ENCODE measurements at regions not wholly inside any gene's neighbourhood (a gene's known extent, or its start where the extent isn't known, plus 50 kb on each side); places are given as distances from the start of the nearest gene placed in this dataset.

DNA sequence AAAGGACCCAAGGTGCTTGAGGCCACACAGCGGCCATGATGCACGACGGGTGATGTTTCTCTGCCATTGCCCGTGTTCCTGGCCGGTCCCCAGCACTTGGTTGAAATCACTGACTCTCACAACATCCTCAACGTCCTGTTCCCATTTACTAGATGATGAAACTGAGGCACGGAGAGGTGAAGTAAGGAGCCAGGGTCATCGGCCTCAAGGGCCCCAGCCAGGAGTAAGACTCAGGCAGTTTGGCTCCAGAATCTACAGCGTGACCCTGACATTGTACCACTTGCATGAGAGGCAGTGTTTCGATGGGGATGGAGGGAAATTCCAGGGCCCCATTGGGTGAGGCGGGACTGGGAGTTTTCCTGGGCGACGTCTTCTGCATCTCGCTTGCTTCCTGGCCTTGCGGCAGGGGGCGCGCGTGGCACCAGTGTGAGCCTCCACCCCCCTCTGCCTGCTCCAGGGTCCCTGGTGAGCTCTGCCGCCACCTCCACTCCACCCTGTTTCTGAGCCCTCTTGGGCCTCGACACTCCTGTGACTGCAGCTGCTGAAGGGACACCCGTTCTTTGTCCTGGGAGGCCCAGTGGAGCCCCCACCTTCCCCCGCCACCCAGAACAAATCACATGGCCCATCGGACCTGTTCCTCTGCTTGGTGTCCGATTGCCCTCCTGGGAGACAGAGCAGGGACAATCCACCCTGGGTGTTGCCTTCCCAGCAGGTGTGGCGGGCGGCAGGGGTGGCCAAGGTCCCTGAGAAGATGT is 133.0 kb upstream of the GSE1 start:
- no peak for DNase-seq

DNA sequence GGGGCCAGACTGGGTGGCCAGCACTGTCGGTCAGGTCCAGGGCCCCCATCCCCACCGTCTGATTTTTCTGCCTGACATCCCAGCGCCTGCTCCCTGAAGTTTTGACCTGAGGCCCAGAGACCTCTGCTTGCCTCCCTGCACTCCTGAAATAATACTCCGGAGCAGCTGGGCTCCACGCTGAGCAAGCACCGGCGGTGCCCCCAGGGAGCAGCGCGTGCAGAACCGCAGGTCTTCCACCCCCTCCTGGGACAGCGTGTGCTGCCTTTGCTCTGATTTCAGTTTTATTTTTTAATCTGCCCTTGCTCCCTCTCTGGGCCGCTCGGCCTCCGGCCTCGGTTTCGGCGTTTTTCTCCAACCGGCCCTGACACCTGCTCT is 132.4 kb upstream of the GSE1 start:
- no peak for DNase-seq

DNA sequence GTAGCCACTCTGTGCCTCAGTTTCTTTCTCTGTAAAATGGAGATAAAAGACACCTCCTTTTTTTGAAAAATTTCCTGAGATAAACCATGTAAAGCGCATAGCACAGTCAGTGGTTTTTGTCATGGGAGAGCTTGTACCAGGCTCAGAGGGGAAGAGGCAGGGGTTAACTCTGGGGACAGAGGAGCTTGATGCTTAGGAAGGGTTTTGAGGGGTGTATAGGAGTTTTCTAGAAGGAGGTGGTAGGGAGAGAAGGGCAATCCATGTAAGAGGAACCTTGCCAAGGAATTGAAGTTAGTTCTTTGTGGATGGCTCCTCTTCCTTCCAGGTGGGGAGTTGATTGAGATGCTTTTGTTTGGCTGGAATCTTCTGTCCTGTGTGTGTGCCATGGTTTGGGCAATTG is 131.9 kb upstream of the GSE1 start:
- no peak for DNase-seq

DNA sequence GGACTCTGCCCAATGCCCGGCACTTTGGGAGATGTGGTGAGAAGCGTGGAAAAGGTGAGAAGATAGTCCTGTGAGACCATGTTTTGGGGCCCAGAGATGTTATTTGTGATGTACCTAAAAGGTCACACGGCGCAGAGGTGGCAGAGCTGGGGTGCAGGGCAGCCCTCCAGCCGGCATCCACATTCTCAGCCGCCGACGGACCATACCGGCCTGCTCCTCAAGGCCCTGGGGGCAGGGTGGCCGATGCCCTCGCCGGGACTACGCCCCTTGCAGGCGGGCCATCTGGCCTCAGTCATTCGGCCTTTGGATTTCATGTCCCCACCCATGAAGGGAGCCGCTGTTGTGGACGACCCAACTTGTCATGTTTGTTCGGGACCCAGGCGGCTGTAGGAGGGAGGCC is 131.4 kb upstream of the GSE1 start:
- DNase-seq = no peak

DNA sequence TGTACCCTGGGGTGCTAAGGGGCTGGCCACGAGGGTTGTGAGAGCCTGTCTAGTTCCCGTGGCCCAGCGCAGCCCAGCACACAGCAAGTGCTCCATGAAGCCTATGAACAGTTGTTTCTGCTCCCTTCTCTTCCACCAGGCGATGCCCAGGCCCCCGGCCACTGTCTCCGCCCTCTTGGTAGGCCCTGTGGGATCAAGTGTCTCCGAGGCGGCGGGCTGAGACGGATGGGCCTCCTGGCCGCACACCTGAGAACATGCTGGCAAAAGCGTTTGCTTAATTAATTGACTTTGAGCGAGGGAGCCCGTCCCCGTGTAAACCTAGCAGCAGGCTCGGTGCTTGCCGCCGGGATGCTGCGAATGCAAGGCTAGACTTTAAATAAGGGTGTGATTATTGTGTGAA is 129.7 kb upstream of the GSE1 start:
- DNase-seq = no peak

DNA sequence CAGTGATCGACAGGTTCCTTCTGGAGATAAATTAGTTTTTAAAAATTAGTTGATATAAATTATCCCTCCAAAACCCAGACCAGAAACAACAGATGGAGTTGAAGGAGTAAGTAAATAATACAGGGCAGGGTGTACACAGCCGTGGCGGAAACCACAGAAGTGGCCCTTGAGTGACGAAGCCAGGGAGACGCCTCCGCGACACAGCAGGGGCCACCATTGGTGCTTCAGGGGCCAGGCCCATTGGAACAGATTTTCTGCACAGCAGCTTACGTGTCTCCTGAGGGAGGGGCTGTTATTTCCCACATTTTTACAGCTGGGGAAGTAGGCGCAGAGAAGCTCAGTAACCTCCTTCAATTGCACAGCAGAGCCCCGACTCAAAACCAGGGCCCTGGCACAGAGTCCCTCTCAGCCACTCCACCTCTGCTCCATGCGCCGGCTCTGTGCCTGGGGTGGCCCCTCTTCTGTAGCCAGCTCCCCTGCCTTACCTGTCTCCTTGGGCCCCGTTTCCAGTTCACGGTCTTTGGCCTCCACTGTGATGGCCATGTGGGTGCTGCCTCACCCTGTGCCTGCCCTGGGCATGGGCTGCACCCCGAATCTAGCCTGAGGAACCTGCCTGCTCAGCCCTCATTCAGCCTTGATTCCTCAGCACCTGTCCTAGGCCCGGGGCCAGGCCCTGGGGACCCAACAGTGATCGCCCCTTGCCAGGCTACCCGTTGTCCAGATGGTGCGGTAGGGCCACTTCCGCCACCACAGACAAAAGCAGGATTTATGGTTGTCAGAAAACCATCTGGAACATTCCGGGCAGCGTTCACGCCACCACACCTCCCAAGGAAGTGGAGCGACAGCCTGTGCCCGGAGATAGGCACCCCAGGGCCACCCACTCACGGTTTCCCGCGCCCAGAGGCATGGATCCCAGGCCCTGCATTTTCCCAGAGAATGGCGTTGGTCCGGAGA is 128.5 kb upstream of the GSE1 start:
- DNase-seq = no peak

DNA sequence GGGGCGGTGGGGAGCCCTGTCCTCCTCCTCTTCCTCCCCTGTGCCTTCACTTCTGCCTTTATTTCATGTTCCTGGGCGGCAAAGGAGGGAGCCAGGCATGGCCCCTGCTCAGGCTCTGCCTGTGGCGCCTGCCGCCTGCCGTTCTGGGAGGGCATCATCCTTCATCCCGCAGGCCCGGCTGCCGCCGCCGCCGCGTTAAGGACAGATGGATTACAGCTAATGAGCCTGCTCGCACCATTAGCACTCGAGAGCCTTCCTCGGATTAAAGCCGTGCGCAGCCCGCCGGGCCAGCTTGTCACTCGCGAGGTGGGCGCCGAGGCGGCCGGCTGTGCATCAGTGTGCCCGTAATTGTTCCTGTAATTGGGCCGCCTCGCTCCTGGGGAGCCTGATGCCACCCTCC is 127.7 kb upstream of the GSE1 start:
- DNase-seq = no peak

DNA sequence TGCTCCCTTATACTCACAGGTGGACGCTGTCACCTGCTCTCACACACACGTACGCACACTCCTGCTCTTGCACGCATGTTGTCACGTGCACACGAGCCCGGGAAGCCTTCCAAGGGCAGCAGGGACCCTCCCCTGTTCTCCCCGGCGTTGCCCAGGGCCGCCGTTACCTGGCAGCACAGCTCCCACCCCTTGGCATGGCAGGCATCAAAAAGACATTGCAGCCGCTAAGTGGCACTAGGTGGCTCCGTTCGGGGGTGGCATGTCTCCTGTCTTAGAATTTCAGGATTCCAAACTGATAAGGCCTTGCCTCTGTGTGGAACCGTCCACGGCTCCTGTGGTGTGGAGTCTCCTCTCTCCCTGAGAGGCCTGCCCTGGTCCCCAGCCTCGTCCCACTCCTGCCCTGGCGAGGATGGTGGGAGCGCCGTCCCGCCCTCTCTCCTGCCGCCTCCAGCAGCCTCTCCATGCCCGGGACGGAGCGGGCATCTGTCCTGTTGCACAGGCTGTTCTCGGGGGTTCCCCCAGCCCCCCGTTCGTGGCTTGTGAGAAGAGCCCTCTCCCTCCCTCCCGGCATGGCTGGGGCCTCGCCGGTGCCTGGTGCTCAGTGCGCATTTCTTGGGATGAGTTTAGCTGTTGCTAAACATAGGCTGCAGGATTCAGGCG is 126.7 kb upstream of the GSE1 start:
- DNase-seq = no peak

DNA sequence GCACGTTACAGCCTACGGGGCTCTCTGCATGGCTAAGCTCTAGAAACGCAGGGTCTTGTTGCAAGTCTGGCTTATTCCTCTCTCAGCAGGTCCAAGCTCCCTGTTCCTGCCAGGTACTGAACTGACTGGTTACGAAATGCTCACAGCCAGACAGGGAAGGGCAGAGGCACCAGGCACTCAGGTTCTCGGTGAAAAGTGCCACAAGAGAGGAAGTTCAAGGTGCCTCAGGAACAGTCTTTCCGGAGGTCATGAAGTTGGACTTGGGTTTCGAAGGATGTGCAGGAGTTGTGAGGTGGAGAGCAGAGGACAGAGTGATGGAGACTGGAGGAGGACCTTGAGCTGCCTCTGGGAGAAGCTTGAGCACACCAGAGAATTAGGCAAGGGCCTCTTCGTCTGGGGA is 124.7 kb upstream of the GSE1 start:
- no peak for DNase-seq

DNA sequence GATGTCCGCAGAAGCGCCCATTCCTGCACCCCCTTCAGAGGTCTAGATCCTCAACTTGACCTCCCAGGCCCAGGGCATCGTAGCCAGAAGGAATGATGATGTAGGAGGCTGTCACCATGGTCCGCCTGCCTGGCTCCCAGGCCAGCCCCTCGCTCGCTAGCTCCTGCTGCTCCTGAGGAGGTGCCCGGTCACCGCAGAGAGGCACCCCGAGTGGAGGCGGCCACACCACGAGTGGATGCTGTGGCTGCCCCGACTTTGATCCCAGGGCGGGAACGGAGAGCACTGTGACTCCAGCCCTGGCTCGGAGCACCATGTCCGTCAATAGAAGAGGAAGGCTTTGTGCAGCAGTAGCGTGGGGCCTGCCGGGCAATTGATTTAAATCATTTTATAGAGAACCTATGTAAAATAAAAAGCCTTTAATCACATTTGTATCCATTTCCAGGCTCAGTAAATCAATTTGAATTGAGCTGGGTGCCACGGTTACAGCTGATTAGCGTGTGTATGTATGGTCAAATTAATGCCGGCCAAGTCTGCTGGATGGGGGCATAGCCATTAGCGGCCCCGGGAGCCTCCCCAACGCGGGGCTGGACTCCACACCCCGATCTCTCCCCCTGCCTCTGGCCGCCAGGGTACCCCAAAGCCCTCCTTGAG is 122.6 kb upstream of the GSE1 start:
- no peak for DNase-seq

DNA sequence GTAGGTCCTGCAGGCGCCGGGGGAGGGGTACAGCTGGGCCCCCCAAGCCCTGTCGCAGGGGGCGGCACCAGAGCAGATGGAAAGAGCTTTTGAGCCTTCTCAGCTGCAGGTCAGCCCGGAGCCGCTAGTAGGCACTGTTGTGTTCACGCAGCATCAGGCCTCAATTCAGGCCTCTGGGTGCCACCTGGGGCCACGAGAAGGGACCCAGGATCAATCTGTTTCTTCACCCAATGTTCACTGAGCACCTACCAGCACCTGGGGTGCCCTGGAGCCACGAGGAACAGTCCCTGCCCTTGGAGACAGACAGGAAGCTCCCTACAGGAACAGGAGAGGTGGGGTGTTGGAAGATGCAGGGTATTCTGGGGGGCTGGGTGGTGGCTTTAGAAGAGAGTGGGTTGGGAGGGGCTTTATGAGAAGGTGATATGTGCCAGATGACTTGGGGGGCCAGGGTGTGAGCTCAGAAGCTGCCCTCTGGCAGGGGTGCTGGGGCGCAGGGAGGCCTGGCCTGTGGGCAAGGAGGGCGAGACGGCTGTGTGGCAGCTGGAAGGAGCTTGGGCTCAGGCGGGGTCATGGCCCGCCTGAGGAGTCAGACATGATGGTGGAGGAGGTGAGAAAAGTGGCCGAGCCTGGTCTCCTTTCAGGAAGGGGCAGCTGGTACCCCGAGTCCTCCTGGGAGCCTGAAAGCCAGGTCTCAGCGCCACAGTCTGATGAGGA is 121.9 kb upstream of the GSE1 start:
- no peak for DNase-seq

DNA sequence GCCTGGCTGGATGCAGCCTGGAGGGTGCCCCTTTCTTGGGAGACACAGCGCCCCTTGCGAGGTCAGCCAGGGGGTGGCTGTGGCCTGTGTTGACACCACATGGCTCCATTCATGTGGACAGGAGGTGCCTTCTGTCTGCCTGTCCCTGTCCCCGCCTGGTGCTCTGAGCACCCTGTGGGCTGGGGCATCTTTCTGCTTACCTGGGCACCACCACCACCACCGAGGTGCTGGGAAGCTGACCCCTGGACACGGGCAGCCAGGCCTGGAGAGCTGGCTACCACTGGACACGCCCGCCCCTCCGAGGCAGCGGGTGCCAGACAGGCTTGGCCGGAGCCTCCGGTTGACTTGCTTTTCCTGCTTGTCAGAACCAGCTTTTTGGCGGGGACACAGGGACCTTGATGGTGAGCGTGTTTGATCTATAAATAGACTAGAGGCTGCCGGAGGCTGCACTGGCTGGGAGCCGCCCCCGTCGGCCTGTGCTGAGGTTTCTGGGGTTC is 121.3 kb upstream of the GSE1 start:
- no peak for DNase-seq

DNA sequence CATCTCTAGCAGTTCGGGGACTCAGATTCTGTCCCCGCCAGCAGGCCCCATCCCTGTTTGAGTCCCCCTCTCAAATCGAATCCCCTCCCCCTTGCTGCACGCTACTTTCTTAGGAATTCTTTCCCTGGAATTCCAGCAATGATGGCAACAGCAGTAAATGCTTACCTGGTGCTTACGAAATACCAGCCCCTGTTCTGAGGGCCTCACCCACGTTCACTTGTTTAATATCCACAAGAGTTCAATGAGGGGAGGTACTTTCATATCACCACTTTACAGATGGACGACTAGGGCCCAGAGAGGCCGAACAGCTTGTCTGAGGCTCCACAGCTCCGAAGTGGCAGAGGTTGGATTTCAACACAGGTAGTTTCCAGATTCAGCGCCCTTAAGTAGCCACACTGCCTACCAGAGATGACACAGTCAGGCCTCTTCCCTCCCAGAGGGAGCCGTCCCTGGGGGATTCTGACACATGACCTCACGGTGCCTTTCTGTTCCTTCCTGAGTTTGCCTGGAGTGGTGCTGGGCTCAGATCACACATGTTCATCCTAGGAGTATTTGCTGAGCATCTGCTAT is 120.7 kb upstream of the GSE1 start:
- DNase-seq = no peak

DNA sequence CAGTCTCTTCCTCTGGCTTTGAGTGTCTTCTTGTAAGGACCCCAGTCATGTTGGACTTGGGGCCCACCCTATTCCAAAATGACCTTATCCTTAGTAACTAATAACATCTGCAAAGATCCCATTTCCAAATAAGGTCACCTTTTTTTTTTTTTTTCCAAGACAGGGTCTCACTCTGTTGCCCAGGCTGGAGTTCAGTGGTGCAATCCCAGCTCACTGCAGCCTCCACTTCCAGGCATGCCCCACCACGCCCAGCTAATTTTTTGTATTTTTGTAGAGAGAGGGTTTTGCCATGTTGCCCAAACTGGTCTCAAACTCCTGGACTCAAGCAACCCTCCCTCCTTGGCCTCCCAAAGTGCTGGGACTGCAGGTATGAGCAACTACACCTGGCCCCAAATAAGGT is 118.8 kb upstream of the GSE1 start:
- DNase-seq = no peak

DNA sequence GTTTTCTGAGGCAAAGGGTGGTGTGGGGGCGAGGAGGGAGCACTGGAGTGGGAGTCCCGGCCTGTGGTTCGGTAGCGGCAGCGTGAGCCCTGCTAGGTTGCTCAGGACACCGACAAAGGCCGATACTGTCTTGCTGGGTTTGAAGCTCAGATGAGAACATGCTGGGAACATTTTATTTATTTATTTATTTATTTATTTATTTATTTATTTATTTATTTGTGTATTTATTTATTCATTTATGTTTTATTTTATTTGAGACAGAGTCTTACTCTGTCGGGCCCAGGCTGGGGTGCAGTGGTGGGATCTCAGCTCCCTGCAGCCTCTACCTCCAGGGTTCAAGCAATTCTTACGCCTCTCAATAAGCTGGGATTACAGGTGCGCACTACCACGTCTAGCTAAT is 117.9 kb upstream of the GSE1 start:
- DNase-seq = no peak

DNA sequence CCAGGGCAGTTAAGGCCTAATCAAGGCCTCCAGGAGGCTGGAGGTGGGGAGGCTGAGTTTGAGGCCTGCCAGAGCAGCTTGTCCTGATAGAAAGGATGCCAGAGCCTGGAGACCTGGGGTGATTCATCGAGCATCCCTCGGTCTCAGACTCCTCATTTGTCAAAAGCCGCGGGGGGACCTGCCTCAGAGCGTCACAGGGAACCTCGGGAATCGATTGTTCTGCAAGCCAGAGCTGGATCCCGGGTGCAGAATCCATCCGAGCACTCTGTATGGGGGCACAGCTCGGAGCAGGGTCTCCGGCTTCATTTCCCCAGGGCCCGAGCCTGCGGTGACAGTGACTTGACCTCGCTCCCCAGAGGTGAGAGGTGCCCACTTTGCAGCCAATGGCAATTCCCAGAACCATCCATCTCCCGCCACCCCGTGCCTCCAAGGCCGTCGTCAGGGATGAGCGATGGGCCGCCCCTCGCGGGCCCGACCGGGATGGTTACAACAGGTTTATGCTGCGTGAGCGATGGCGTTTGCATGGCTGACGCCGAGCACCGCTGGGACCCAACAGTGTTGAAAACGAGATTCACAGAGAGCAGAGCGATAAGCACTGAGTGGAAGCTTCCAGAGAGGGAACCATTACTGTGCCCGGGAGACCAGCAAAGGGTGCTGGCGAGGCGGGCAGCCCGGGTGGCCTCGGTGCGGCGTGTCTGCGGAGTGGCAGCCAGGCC is 117.1 kb upstream of the GSE1 start:
- DNase-seq = no peak

DNA sequence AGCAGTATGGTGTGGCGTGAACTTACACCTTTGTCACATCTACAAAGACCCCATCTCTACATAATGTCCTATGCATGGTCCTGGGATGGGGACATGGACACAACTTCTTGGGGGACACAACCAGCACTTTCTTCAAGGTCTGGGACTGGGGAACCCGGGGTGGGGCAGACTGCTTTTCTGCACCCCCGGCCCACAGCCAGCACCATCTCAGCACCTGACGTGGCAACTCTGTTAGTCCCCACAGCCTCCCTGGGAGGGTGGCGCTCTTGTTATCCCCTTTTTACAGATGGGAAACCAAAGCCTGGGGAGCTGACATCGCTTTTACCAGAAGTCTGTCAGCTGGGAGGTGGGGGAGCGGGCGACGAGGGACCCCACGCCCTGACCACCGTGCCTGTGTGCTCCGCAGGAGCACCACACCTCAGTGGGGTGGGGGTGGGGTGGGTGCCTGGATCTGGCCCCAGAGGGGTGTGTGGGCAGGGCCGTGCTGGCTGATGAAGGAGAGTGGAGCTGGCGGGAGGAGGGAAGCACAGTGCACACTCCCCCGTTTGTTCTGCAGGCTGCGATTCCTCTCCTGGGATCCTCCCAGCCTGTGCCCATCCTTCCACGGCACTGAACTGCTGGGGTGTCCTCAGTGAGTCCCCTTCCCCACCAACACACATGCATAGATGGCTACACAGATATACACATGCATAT is 115.4 kb upstream of the GSE1 start:
- DNase-seq = no peak

DNA sequence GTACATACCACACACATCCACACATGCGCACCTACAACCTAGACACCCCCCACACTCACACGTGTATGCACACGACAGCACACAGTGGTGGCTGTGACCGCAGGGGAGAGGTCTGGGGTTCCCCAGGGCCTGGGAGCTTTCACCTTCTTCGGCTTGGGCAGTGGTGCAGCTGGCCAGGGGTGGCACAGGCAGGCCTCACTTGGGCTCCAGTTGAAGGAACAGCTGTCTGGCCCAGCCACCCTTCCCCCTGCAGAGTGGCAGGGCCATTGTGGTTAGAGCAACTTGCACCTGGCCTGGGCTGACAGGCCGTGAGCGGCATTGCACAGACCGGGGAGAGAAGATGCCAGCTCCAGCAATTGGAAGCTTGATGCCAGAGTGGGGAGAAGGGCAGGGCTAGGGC is 114.5 kb upstream of the GSE1 start:
- no peak for DNase-seq

DNA sequence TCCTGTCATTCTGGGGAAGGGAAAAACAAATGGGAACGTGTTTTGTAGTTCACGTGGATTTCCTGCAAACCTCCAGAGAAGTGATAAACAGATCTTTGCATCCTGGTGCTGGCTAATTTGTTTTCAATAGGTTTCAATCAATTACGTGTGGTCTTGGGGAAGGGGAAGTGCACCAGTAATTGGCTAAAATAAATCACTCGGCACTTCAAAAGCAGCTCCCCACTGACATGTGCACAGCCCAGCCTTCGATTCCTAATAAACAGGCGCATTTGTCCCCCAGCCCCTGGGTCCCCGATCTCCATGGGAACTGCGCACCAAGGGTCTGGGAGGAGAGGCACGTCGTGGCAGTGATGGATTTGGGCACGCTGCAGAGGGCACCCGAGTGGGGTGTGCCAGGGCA is 112.9 kb upstream of the GSE1 start:
- DNase-seq = no peak

DNA sequence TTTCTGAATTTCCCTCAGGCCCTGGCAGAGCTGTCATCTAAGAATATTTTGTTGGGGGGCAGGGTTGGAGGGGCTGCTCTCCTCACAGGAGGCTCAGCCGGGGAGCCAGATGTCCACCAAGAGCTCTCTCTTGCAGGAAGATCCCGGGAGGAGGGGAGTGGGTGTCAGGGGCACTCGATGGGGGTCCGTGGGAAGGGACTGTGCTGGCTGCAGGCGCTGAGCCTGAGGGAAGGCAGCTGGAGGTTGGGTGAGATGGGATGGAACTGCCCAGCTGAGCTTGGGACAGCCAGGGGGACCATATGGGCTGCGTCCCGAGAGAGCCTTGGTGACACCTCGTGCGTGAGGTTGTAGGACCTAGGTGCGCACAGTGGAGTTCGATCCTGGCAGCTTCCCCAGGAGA is 111.2 kb upstream of the GSE1 start:
- DNase-seq = no peak

DNA sequence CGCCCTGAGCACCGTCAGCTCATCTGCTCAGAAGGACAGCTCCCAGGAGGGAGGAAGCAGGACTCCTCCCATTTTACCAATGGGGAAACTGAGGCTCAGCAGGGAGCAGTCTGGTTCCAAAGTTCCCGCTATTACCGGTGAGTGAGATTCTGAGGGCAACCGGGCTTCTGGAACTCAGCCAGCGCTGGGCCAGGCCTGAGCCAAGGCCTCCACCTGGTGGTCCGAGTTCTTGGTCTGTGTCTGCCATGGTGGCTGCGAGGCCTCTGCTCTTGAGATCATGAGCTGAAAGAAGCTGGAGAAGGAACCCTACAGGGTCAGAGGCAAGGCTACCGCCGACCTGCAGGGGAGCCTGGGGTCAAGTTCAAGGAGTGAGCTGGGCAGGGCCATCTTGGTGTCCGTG is 110.8 kb upstream of the GSE1 start:
- DNase-seq = no peak
